ENCODE measurements at regions not wholly inside any gene's neighbourhood (a gene's known extent, or its start where the extent isn't known, plus 50 kb on each side); places are given as distances from the start of the nearest gene placed in this dataset.

GRCh38 chr10:88108115-88108610 lies 244.7 kb downstream of the PTEN start:
- no peak overlapping the region for H3K4ac ChIP-seq (ENCODE audit: low read depth, low read length)
- H3K9ac ChIP-seq (ENCODE audit: low read length) = no peak overlapping the region
- no peak overlapping the region for H2AK5ac ChIP-seq (ENCODE audit: low read length)
- H3K27ac ChIP-seq (ENCODE audit: low read depth, low read length) = no peak overlapping the region
- H3K23ac ChIP-seq (ENCODE audit: low read length) = no peak overlapping the region
- no peak overlapping the region for H2BK15ac ChIP-seq (replicated peaks; ENCODE audit: low read depth)
- H3K79me2 ChIP-seq (ENCODE audit: control insufficient read depth, insufficient read depth, low read length) = no peaks in the 10 kb centered on the region
- no peak overlapping the region for H4K5ac ChIP-seq (ENCODE audit: low read length)
- H3K27me3 ChIP-seq (ENCODE audit: insufficient read depth, low read length, poor library complexity) = no peaks in the 10 kb centered on the region
- no peaks in the 10 kb centered on the region for H3K4me1 ChIP-seq (ENCODE audit: control insufficient read depth, low read depth, low read length)
- no peaks in the 10 kb centered on the region for H3K79me1 ChIP-seq (ENCODE audit: low read length)
- no CpG with 5 or more reads among the region's 2 CpGs for WGBS (ENCODE audit: extremely low coverage, insufficient coverage, low lambda C conversion rate)
- no peak overlapping the region for H3K4me2 ChIP-seq (ENCODE audit: low read length)
- no peak overlapping the region for H2BK120ac ChIP-seq (ENCODE audit: low read depth, low read length)
- H3K36me3 ChIP-seq (ENCODE audit: control insufficient read depth, insufficient read depth, low read length) = no peaks in the 10 kb centered on the region
- H3K18ac ChIP-seq (ENCODE audit: low read length) = no peak overlapping the region
- no peak overlapping the region for H4K8ac ChIP-seq (ENCODE audit: low read depth, low read length)
- DNase-seq = no peak
- no peak overlapping the region for H3K56ac ChIP-seq (ENCODE audit: low read length)
- H2BK5ac ChIP-seq (ENCODE audit: low read length) = no peak overlapping the region
- H3K4me3 ChIP-seq (ENCODE audit: low read length) = no peak overlapping the region

GRCh38 chr10:88110355-88110754 lies 246.9 kb downstream of the PTEN start:
- Histone ChIP-seq H3K27ac (ENCODE audit: low read depth, low read length) (no peak overlapping the region), H2BK5ac (ENCODE audit: low read length) (no peak overlapping the region)
- peak; percentile 25 for DNase-seq

GRCh38 chr10:88110822-88111221 lies 247.4 kb downstream of the PTEN start:
- Histone ChIP-seq H3K79me2 (ENCODE audit: control insufficient read depth, insufficient read depth, low read length) (no peaks in the 10 kb centered on the region), H3K4me3 (ENCODE audit: low read length) (no peak overlapping the region), H3K4ac (ENCODE audit: low read depth, low read length) (no peak overlapping the region), H2BK5ac (ENCODE audit: low read length) (no peak overlapping the region), H3K27me3 (ENCODE audit: insufficient read depth, low read length, poor library complexity) (no peaks in the 10 kb centered on the region), H3K4me2 (ENCODE audit: low read length) (no peak overlapping the region), H3K36me3 (ENCODE audit: control insufficient read depth, insufficient read depth, low read length) (no peaks in the 10 kb centered on the region), H3K4me1 (ENCODE audit: control insufficient read depth, low read depth, low read length) (no peaks in the 10 kb centered on the region), H3K27ac (ENCODE audit: low read depth, low read length) (no peak overlapping the region), H3K9ac (ENCODE audit: low read length) (no peak overlapping the region), H2AK5ac (ENCODE audit: low read length) (no peak overlapping the region), H4K8ac (ENCODE audit: low read depth, low read length) (no peak overlapping the region), H3K79me1 (ENCODE audit: low read length) (no peaks in the 10 kb centered on the region), H2BK15ac (replicated peaks; ENCODE audit: low read depth) (no peak overlapping the region), H3K23ac (ENCODE audit: low read length) (no peak overlapping the region), H3K18ac (ENCODE audit: low read length) (no peak overlapping the region), H3K56ac (ENCODE audit: low read length) (no peak overlapping the region), H4K5ac (ENCODE audit: low read length) (no peak overlapping the region), H2BK120ac (ENCODE audit: low read depth, low read length) (no peak overlapping the region)
- no peak for DNase-seq
- WGBS (ENCODE audit: extremely low coverage, insufficient coverage, low lambda C conversion rate) = no CpG with 5 or more reads among the region's 3 CpGs

More at GRCh38 chr10:88110355-88110754, 246.9 kb downstream of the PTEN start:
- no peak overlapping the region for H3K56ac ChIP-seq (ENCODE audit: low read length)
- H3K23ac ChIP-seq (ENCODE audit: low read length) = no peak overlapping the region
- H3K4me2 ChIP-seq (ENCODE audit: low read length) = no peak overlapping the region
- H3K36me3 ChIP-seq (ENCODE audit: control insufficient read depth, insufficient read depth, low read length) = no peaks in the 10 kb centered on the region
- H3K9ac ChIP-seq (ENCODE audit: low read length) = no peak overlapping the region
- H3K79me2 ChIP-seq (ENCODE audit: control insufficient read depth, insufficient read depth, low read length) = no peaks in the 10 kb centered on the region
- no peak overlapping the region for H3K4ac ChIP-seq (ENCODE audit: low read depth, low read length)
- no peaks in the 10 kb centered on the region for H3K79me1 ChIP-seq (ENCODE audit: low read length)
- H3K4me3 ChIP-seq (ENCODE audit: low read length) = no peak overlapping the region
- H3K27me3 ChIP-seq (ENCODE audit: insufficient read depth, low read length, poor library complexity) = no peaks in the 10 kb centered on the region
- H2BK15ac ChIP-seq (replicated peaks; ENCODE audit: low read depth) = no peak overlapping the region
- no peaks in the 10 kb centered on the region for H3K4me1 ChIP-seq (ENCODE audit: control insufficient read depth, low read depth, low read length)
- no peak overlapping the region for H3K18ac ChIP-seq (ENCODE audit: low read length)
- no peak overlapping the region for H2BK120ac ChIP-seq (ENCODE audit: low read depth, low read length)
- H4K5ac ChIP-seq (ENCODE audit: low read length) = no peak overlapping the region
- no peak overlapping the region for H4K8ac ChIP-seq (ENCODE audit: low read depth, low read length)
- no peak overlapping the region for H2AK5ac ChIP-seq (ENCODE audit: low read length)

GRCh38 chr10:88111294-88111693 lies 247.9 kb downstream of the PTEN start:
- H4K8ac ChIP-seq (ENCODE audit: low read depth, low read length) = no peak overlapping the region
- H3K4ac ChIP-seq (ENCODE audit: low read depth, low read length) = no peak overlapping the region
- no peak overlapping the region for H3K9ac ChIP-seq (ENCODE audit: low read length)
- H3K4me1 ChIP-seq (ENCODE audit: control insufficient read depth, low read depth, low read length) = no peaks in the 10 kb centered on the region
- no peak overlapping the region for H3K56ac ChIP-seq (ENCODE audit: low read length)
- H2BK5ac ChIP-seq (ENCODE audit: low read length) = no peak overlapping the region
- no peak overlapping the region for H2BK15ac ChIP-seq (replicated peaks; ENCODE audit: low read depth)
- no peak overlapping the region for H3K4me2 ChIP-seq (ENCODE audit: low read length)
- H3K18ac ChIP-seq (ENCODE audit: low read length) = no peak overlapping the region
- no peak overlapping the region for H3K4me3 ChIP-seq (ENCODE audit: low read length)
- DNase-seq = no peak
- no peaks in the 10 kb centered on the region for H3K79me1 ChIP-seq (ENCODE audit: low read length)
- H3K23ac ChIP-seq (ENCODE audit: low read length) = no peak overlapping the region
- H2AK5ac ChIP-seq (ENCODE audit: low read length) = no peak overlapping the region
- H3K79me2 ChIP-seq (ENCODE audit: control insufficient read depth, insufficient read depth, low read length) = no peaks in the 10 kb centered on the region
- H3K27me3 ChIP-seq (ENCODE audit: insufficient read depth, low read length, poor library complexity) = no peaks in the 10 kb centered on the region
- H3K36me3 ChIP-seq (ENCODE audit: control insufficient read depth, insufficient read depth, low read length) = no peaks in the 10 kb centered on the region
- no peak overlapping the region for H2BK120ac ChIP-seq (ENCODE audit: low read depth, low read length)
- H4K5ac ChIP-seq (ENCODE audit: low read length) = no peak overlapping the region
- no peak overlapping the region for H3K27ac ChIP-seq (ENCODE audit: low read depth, low read length)
- no CpG with 5 or more reads among the region's 2 CpGs for WGBS (ENCODE audit: extremely low coverage, insufficient coverage, low lambda C conversion rate)

GRCh38 chr10:88113232-88113631 lies 249.8 kb downstream of the PTEN start:
- Histone ChIP-seq H3K27me3 (ENCODE audit: insufficient read depth, low read length, poor library complexity) (no peaks in the 10 kb centered on the region), H3K79me1 (ENCODE audit: low read length) (no peaks in the 10 kb centered on the region), H3K36me3 (ENCODE audit: control insufficient read depth, insufficient read depth, low read length) (no peaks in the 10 kb centered on the region), H2BK5ac (ENCODE audit: low read length) (no peak overlapping the region), H3K18ac (ENCODE audit: low read length) (no peak overlapping the region), H3K79me2 (ENCODE audit: control insufficient read depth, insufficient read depth, low read length) (no peaks in the 10 kb centered on the region), H3K4me1 (ENCODE audit: control insufficient read depth, low read depth, low read length) (no peaks in the 10 kb centered on the region), H3K27ac (ENCODE audit: low read depth, low read length) (no peak overlapping the region), H2BK120ac (ENCODE audit: low read depth, low read length) (no peak overlapping the region), H4K5ac (ENCODE audit: low read length) (no peak overlapping the region), H2AK5ac (ENCODE audit: low read length) (no peak overlapping the region), H3K23ac (ENCODE audit: low read length) (no peak overlapping the region), H3K4ac (ENCODE audit: low read depth, low read length) (no peak overlapping the region), H2BK15ac (replicated peaks; ENCODE audit: low read depth) (no peak overlapping the region), H3K56ac (ENCODE audit: low read length) (no peak overlapping the region), H3K9ac (ENCODE audit: low read length) (no peak overlapping the region), H3K4me3 (ENCODE audit: low read length) (no peak overlapping the region), H4K8ac (ENCODE audit: low read depth, low read length) (no peak overlapping the region), H3K4me2 (ENCODE audit: low read length) (no peak overlapping the region)
- no CpG with 5 or more reads among the region's 1 CpG for whole genome bisulfite sequencing (ENCODE audit: extremely low coverage, insufficient coverage, low lambda C conversion rate)
- no peak for DNase-seq

- H3K79me1 ChIP-seq (ENCODE audit: low read length) = no peaks in the 10 kb centered on the region
- no peak overlapping the region for H3K4me2 ChIP-seq (ENCODE audit: low read length)
- H3K27me3 ChIP-seq (ENCODE audit: insufficient read depth, low read length, poor library complexity) = no peaks in the 10 kb centered on the region
- no peak overlapping the region for H3K56ac ChIP-seq (ENCODE audit: low read length)
- no peak overlapping the region for H3K23ac ChIP-seq (ENCODE audit: low read length)
- no peak overlapping the region for H3K27ac ChIP-seq (ENCODE audit: low read depth, low read length)
- no peaks in the 10 kb centered on the region for H3K4me1 ChIP-seq (ENCODE audit: control insufficient read depth, low read depth, low read length)
- H3K18ac ChIP-seq (ENCODE audit: low read length) = no peak overlapping the region
- no peak overlapping the region for H3K9ac ChIP-seq (ENCODE audit: low read length)
- no peak overlapping the region for H2BK5ac ChIP-seq (ENCODE audit: low read length)
- no peak overlapping the region for H2BK120ac ChIP-seq (ENCODE audit: low read depth, low read length)
- no peak overlapping the region for H3K4ac ChIP-seq (ENCODE audit: low read depth, low read length)
- WGBS (ENCODE audit: extremely low coverage, insufficient coverage, low lambda C conversion rate) = no CpG with 5 or more reads among the region's 2 CpGs
- H2AK5ac ChIP-seq (ENCODE audit: low read length) = no peak overlapping the region
- H3K4me3 ChIP-seq (ENCODE audit: low read length) = no peak overlapping the region
- H4K8ac ChIP-seq (ENCODE audit: low read depth, low read length) = no peak overlapping the region
- no peak overlapping the region for H4K5ac ChIP-seq (ENCODE audit: low read length)
- H2BK15ac ChIP-seq (replicated peaks; ENCODE audit: low read depth) = no peak overlapping the region
- H3K36me3 ChIP-seq (ENCODE audit: control insufficient read depth, insufficient read depth, low read length) = no peaks in the 10 kb centered on the region
- DNase-seq = no peak
- no peaks in the 10 kb centered on the region for H3K79me2 ChIP-seq (ENCODE audit: control insufficient read depth, insufficient read depth, low read length)
These were observed 250.3 kb downstream of the PTEN start for GRCh38 chr10:88113657-88114272.

Data from mesendoderm (in vitro differentiated cells).